GM10248 (cell line): ENCODE measurements at regions not wholly inside any gene's neighbourhood (a gene's known extent, or its start where the extent isn't known, plus 50 kb on each side); places are given as distances from the start of the nearest gene placed in this dataset.

Source experiments
- CTCF ChIA-PET: fragments of 300-600 bp; sonication (Branson Sonifier 250); formaldehyde crosslinking; extraction: SDS; loops from one replicate; lab custom pipeline; 2021; ENCODE audit warnings: antibody characterized with exemption; lab: Yijun Ruan, JAX
- POLR2A ChIA-PET: fragments of 350-650 bp; sonication (Branson Sonifier 250); formaldehyde crosslinking; extraction: SDS; loops from one replicate; lab custom pipeline; 2020; ENCODE audit warnings: antibody characterized with exemption; lab: Yijun Ruan, JAX
- DNase-seq: peaks from one replicate; pipeline ENCODE4 v3.0.0; 2012; ENCODE audit errors: extremely low spot score
- TF ChIP-seq, protein P1 (sequence below): IDR thresholded peaks from 2 replicates; pipeline ENCODE4 v1.5.1; 2012; ENCODE audit warnings: mild to moderate bottlenecking, low read depth; ENCODE audit errors: extremely low read depth, missing control alignments, control extremely low read depth

DNA sequence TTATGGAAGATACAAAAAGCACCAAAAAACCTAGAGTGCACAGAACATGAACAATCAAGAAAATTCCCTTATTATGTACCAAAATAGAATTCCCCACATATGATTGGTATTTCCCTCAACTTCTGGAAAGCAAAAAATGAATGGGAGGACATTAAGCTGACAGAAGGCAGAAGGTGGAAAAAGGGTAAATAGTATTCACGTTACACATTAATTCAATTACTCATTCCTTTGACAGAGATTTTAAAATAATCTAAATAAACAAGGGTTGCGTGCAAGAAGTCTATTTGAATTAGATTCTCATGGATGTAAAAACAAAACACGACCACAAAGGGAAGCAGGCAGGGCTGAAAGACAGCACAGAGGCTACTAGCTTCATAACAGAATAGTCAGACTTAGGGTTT, 260.5 kb upstream of the ZPLD1 start:
- CTCF ChIA-PET = interaction anchor here (1.5 to 3.0 kb wide), 2 partner anchors 51 to 371 kb away, joined by 3 to 10 read pairs; no protein-coding TSS in a partner anchor
- no peak for DNase-seq
- TF ChIP-seq, protein P1, sequence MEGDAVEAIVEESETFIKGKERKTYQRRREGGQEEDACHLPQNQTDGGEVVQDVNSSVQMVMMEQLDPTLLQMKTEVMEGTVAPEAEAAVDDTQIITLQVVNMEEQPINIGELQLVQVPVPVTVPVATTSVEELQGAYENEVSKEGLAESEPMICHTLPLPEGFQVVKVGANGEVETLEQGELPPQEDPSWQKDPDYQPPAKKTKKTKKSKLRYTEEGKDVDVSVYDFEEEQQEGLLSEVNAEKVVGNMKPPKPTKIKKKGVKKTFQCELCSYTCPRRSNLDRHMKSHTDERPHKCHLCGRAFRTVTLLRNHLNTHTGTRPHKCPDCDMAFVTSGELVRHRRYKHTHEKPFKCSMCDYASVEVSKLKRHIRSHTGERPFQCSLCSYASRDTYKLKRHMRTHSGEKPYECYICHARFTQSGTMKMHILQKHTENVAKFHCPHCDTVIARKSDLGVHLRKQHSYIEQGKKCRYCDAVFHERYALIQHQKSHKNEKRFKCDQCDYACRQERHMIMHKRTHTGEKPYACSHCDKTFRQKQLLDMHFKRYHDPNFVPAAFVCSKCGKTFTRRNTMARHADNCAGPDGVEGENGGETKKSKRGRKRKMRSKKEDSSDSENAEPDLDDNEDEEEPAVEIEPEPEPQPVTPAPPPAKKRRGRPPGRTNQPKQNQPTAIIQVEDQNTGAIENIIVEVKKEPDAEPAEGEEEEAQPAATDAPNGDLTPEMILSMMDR = no peak
- POLR2A ChIA-PET = no interaction called here

DNA sequence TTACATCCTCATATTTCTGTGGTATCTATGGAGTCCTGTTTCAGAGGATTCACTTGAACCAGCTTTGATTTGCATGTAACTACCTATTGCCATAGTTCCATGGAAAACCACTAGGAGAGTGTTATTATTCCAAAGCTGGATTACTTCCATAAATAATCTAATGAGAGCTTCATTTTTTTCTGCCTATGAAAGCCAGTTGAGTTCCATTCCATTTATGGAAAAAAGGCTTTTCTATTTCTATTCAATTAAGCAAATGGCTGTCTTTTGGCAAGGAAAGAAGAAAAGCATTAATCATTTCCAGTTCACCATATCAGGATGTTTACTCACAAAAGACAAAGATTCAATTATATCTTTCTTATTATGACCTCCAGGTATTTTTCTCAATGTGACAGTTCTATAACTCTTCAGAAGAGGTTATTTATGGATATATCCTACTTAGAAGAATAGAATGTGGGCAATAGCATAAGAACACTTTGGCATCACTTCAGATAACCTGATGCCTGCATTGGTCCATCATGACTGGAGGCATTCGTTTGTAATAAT, 259.9 kb upstream of the ZPLD1 start:
- TF ChIP-seq, protein P1 = no peak
- POLR2A ChIA-PET = no interaction called here
- DNase-seq = no peak
- CTCF ChIA-PET = interaction anchor here (1.1 to 3.0 kb wide), 3 partner anchors 22 to 372 kb away, joined by 3 to 10 read pairs (median 4); no protein-coding TSS in a partner anchor

DNA sequence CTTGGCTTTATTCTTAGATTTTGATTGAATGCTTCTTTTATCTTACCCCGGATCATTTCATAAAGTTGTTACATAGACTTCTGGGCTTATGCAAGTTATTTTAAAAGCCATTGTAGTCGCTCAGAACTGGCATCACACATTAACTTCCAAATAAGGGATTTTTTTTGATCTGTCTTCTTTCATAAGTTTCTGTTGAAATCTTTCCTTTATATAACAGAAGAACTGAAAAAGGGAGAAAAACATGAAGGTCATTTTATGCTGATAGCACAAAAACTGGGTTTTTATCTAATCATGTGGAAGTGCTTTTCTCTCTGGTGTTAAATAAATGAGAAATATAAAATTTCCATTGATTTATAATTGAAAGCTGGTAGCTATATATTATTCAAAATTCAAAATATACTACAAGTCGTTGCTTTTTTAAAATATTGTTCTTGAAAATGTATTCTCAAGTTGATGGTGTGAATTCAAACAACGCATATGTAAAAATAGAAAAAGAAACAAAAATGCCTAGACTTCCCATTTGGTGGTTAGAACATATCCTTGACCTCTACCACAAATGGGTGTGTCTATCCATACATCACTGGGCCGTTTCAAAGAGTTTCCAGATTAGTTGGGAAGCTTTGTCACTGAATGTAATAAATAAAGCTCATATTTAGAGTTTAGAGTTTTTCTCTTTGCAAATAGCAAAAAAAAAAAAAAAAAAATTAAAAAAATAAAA, 258.3 kb upstream of the ZPLD1 start:
- ChIA-PET CTCF (interaction anchor here (0.9 to 3.0 kb wide), 6 partner anchors 10 to 275 kb away, joined by 3 to 10 read pairs (median 3); no protein-coding TSS in a partner anchor), POLR2A (no interaction called here)
- DNase-seq = no peak
- TF ChIP-seq, protein P1 = no peak

DNA sequence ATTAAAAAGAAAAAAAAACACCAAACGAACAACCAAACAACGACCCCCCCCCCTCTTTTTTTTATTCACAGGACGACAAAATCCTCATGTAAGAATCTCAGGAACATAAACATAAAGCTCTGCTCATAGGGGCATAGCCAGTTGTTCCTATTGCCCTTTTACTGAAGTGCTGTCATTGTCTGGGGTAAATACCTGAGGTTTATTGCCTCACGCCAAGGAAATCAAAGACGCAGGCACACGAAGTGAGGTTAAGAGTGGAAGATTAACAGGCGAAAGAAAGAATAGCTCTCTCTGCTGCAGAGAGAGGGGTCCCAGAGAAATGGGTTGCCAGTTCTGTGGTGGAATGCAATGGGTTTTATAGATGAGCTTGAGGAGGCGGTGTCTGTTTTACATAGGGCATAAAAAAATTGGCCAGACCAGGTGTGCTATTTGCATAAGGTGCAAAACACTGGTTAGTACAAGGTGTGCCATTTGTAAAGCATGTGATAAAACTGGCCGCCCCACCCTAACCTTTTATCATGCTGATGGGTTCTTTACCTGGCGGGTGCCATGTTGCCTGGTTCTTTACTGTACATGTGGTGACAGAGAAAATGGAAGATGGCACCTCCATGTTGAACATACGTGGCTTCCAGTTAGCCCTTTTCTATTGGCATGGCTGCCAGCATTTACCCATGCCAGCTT, 257.6 kb upstream of the ZPLD1 start:
- CTCF ChIA-PET = interaction anchor here (1.0 to 3.3 kb wide), 5 partner anchors 9 to 84 kb away, joined by 3 to 16 read pairs (median 4); no protein-coding TSS in a partner anchor
- DNase-seq = no peak
- POLR2A ChIA-PET = no interaction called here
- TF ChIP-seq, protein P1 = no peak

DNA sequence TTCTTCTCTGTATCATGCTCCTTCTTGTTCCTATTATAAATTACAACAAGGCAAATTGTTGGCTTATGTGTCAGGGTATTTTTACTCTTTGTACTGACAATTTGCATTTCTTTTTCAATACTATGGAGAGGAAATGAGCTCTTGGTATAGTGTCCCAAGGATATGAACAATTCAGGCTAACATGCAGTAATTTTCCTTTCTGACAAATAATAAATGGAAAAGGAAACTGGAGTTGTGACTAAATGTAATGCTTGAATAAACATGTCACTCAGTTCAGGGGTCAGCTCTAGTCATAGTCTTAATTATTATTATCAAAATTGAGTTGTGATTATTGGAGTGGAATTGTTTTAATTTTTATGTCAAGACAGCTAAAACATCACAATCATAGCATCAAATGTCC, 256.0 kb upstream of the ZPLD1 start:
- ChIA-PET POLR2A (no interaction called here), CTCF (interaction anchor here (1.3 to 3.3 kb wide), 5 partner anchors 11 to 51 kb away, joined by 3 to 16 read pairs (median 6); no protein-coding TSS in a partner anchor)

More for the DNA sequence above, 256.0 kb upstream of the ZPLD1 start:
- TF ChIP-seq, protein P1 = no peak
- DNase-seq = no peak
